NCI-H1048 (cell line): ENCODE measurements at regions not wholly inside any gene's neighbourhood (a gene's known extent, or its start where the extent isn't known, plus 50 kb on each side); places are given as distances from the start of the nearest gene placed in this dataset.
"Not testable (repeated sequence)": the region's sequence is repeated elsewhere in the genome, so short reads cannot be mapped to it uniquely, and the experiment has no call there.

Source experiments
- DNase-seq: peaks from one replicate; lab custom pipeline; 2025; lab: John Stamatoyannopoulos, UW

DNA sequence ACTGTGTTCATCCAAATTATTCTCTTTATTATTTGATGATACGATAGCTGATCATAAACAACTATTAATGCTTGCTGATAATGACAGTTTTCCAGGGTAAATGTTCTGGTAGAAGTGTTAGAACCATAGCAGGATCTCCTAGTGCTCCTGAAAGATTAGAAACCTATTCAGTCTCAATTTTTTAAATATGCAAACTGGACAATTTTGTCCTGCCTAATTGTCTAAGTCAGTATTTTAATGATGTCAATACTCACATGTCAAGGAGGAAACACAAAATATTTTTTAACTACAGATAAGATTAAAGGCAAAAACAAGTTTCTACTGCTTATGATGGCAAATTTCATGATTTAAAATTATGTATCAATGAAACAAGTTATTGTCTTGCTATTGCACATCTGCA, 233.9 kb downstream of the RFPL4B start:
- no peak for DNase-seq

DNA sequence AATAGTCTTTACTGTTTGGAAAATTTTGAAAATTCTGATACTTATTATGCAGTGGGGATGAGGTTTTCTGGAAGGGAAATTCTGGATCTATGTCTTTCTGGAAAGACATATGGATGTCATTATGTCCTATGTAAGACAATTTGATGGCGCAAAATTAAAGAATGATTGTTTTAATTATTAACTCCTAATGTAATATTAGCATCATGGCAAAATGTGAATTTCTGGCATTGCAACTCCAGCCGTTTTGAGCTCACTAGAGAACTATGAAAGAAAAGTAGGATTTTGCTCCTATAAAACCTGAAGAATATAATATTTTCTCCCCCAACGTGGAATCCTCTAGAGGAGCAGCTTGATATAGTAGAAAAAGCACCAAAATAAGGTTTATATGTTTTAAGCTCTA, 243.2 kb downstream of the RFPL4B start:
- DNase-seq, result no peak

DNA sequence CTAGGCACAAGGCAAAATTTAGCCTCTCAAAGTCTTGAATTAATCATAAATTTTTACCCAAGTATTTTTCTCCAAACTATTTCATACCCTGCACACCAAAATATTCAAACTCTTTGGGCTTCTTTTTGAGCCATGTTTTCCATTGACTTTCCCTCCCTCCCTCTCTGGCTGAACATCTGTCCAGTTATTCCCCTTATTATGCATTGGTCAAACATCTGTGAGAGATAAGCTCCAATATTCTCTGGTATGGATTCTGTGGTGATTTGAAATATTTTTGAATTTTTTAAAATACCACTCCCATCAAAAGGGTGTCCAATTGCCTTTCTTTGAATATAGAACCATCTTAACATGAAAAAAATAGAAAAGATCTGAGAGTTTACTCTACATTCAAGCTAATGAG, 244.2 kb downstream of the RFPL4B start:
- DNase-seq, result no peak

DNA sequence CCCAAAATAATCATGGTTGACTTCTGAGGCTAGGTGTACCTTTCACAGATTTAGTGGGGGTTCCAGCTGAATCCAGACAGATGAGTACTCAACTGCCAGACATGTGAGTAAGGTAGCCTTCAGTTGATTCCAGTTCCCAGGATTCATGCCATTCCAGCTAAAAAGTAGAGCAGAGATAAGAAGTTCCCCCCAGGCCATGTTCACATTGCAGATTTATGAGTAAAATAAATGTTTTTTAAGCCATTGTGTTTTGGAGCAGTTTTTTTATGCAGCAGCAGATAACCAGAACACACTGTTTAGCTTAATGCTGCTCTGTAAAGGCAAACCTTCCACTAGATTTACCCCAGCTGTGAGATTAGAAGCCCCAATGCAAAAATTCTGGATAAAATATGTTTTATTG, 245.0 kb downstream of the RFPL4B start:
- DNase-seq, result no peak

DNA sequence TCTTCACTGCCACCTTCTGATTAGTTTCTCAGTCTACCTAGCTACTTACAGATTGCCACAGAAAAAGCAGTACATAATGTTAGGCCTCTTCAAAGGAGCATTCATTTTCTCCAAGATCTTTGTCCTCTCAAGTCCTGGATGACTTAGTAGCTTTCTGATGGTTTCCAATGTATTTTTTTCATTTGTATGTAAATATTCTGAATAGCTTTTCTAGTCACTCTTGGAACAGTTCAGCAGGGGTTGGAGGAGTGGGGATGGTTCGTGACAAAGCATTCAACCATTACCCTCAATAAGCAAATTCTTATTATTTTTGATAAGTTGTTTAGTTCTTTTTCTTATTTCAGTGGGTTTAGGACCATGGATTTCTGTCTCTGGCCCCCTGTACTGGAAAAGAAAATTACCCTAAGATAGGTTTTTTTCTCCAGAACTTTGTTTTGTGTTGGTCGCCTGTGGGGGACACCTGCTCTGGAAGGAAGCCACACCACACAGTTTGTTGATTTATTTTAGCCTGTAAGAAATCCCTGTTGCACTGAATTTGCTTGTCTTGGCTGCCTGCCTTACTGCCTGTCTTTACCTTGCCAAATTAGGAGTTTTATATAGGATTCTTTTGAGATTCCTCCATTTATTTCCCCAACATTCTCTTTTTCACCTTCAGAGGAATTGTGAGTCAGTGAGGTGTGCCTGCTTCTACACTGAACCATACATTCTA, 247.9 kb downstream of the RFPL4B start:
- DNase-seq, result no peak

DNA sequence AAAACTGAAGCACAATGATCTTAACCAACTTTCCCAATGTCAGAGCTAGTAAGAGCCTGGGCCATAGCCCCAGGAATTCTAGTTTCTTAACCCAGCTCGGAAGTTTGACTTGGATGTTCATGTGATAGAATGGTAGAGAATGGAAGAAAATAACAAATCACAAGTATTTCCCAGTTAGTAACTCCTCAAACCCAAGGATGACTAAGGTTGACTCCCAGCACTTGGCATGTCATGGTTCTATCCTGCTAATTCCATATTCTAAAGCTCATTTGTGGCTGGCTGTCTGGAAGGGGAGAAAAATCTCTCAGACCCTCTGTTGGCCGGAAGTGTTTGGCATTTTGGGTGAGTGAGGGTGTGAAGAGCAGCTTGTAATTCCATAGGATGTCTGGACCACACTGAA, 248.7 kb downstream of the RFPL4B start:
- DNase-seq, result no peak

DNA sequence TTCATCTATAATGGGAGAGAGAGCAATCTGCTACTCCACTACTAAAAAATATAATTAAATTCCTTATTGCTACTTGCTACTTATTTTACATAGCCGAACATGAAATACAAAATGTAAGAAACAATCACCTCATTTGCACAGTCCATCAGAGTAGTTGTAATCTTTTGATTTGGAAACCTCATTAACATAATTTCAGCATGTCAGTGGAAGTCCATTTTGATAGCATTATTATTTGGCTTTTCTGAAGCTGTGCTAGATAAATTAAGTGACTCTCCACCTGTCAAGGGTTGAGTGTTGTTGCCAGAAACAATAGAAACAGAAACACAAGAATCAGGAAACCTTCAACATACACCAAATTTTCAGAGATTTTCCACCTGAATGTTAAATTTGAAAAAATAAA, 250.0 kb downstream of the RFPL4B start:
- DNase-seq, result no peak

DNA sequence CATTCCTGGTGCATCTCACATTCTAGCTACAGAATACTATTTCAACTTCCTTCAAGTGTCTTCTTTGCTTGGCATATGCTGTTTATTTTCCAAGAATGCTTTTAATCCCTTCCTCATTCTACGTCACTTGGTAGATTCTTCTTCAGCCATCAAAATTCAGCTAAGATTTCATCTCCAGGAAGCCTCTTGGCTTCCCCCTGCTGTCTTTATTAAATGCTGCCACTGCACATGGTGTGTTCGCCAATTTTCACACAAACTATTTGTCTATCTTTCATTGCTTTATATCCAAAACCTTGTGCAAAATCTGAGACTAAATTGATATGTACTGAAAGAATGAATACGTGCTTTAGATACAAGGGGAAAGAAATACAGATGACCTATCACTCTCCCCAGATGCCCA, 253.0 kb downstream of the RFPL4B start:
- DNase-seq, result no peak

DNA sequence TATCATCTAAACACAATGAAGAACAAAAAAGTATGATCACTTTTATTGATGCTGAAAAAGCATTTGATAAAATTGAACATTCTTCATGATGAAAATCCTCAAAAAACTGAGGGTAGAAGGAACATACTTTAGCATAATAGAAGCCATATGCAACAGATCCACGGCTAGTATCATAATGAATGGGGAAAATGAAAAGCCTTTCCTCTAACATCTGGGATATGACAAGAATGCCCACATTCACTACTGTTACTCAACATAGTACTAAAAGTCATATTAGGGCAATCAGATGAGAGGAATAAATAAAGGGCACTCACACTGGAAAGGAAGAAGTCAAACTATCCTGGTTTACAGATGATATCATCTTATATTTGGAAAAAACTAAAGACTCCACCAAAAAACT, 256.6 kb downstream of the RFPL4B start:
- no peak for DNase-seq

DNA sequence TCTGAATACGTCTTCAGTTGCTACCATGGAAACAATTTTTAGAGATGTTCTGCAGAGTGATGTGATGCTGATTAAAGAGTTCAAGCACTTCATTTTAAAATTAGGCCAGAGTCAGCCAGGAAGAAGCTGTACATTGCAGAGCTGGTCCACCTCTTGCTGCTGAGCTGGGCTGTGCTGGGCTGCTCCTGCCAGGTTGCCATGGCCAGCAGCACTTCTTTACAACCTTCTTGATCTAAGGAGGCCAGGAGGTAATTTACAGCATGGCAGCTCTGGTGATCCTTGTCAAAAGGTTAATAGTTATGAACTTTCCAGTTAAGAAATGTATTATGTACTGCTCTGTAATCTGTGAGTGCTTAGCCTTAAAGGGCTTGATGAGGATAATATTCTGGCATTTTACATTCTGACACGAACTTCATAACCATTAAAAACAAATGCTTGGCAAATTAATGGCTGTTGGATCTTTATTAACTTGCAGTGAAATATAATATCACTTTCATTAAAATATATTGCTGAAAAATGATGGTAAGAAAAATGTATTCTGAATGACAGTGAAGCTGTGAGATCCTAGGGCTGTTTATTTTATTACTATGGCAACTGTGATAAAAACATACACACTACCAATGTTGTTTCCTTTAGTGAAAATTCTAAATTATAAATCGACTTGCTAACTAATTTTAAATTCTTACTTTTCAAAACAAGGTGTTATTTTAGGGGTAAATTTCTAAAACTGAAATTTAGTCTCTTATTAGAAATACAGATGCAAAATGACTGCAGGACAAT, 259.7 kb downstream of the RFPL4B start:
- DNase-seq, result no peak

DNA sequence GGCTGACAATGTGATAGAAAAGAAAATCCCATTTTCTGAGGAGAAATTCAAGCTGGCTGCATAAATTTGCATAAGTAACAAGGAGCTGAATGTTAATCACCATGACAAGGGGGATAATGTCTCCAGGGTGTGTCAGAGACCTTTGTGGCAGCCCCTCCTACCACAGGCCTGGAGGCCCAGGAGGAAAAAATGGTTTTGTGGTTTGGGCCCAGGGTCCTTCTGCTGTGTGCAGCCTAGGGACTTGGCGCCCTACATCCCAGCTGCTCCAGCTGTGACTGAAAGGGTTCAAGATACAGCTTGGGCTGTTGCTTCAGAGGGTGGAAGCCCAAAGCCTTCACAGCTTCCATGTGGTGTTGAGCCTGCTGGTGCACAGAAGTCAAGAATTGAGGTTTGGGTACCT, 261.8 kb downstream of the RFPL4B start:
- DNase-seq, result not testable (repeated sequence)

DNA sequence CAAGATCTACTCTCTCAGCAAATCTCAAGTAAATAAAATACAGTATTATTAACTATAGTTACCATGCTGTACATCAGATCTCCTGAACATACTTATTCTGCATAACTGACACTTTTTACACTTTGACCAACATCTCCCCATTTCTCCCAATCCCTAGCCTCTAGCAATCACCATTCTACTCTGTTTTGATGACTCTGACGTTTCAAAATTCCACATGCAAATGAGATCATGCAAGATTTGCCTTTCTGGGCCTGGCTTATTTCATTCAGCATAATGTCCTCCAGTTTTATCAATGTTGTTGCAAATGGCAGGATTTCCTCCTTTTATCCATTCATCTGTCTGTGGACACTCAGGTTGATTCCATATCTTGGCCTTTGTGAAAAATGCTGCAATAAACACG, 266.3 kb downstream of the RFPL4B start:
- DNase-seq, result peak; percentile 20

DNA sequence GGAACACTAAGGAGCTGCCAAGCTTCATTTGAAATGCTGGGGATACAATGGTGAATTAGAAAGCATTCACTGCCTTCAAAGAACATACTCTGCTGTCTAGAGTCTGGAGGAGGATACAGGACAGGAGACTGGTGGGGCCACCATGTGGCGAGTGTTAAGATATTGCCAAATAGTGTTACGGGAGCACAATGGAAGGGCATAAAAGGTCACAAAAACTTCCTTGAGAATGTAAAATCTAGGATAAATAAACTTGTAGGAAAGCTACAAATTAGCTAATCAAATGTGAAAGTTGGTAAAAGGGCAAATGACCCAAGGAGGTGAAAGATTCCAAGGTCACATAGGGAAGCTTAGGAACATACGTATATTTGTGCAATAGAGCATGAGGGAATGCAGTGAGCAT, 271.7 kb downstream of the RFPL4B start:
- DNase-seq, result no peak

DNA sequence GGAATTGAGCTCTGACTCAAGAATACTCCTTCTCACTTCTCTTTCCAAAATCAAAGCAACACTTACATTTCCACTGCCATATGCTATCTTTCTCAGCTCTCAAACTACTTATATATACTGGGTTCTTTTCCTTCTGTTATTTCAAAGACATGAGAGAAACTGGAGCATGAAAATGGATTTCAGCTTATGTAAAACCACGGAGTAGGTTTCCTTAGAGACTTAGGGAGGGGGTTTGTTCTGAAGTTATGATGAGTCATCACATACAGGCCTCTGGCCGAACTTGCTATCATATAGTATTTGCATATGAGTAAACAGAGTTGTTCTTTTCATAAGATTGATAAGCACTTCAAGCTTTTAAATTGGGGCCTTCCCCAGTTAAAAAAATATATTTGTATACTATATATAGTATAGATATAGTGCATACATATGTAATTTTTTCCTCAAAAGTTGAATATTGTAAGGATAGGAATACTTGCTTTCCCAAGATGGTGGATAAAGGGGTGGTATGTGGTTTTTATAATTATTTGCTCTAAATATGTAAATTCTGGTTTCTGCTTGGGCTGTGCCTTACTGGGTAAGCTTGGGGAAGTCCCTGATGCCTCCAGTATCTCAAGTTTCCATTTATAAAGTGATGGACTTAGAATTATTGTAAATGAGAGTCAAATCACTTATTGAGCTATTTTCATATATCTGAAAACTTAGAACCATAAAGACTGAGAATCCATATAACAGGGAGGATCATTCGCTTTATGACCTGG, 273.9 kb downstream of the RFPL4B start:
- DNase-seq, result peak; percentile 47

DNA sequence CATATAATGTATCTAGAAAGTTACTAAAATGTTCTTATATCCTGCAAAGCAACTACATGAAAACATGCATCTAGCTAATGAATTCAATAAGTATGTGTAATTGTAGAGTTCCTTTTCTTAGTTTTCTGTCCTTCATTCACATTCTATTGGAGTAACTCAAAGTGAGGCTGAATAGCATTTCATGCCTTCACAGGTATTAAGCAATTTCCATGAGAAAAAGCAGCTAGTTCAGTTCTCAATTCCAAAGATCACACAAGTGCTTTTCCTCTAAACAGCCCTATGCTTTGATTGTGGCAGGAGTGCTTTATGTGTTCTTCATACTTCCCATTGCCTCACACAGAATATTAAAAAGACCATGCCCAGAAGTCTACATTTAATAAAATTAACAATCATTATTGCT, 274.9 kb downstream of the RFPL4B start:
- no peak for DNase-seq

DNA sequence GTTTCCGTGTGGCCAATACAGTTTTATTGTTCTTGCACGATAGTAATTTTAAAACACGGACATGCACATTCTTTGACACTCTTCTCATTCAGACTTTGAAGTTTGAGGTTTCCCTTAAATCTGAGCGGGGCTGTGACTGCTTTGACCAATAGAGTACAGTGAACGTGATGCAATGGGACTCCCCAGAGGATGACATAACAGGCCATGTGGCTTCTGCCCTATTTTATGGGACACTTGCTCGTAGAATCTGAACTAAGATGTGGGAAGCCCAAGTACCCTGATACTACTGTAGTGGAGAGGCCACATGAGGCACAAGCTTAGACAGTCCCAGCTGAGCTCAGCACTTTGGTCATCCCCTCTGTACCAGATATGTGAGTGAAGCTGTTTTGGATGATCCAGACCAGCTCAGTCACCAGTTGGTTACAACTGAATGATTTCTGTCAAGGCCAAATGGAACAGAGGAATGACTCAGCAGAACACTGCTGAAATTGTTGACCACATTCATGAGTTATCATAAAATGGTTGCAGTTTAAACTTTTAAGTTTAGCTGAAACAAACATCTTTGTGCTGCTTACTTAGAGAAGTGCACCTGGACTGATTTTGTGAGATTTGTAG, 279.4 kb downstream of the RFPL4B start:
- no peak for DNase-seq

DNA sequence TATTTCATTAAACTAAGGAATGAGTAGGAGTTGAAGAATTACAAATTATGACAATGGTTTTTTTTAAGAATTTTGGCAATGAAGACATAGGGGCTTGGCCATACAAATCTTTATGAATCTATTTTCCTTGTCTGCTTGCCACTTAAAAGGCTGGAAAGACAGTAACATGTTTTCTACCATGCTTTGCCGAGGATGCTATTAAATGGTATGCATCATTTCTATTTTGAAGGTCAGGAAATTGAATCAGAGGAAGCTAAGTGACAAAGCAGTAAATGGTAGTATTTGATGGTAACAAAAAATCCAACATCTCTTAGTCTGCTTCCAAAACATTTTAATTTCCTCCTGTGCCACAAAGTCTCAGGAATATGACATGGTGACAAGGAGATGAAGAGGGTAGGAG, 287.2 kb downstream of the RFPL4B start:
- DNase-seq, result no peak

DNA sequence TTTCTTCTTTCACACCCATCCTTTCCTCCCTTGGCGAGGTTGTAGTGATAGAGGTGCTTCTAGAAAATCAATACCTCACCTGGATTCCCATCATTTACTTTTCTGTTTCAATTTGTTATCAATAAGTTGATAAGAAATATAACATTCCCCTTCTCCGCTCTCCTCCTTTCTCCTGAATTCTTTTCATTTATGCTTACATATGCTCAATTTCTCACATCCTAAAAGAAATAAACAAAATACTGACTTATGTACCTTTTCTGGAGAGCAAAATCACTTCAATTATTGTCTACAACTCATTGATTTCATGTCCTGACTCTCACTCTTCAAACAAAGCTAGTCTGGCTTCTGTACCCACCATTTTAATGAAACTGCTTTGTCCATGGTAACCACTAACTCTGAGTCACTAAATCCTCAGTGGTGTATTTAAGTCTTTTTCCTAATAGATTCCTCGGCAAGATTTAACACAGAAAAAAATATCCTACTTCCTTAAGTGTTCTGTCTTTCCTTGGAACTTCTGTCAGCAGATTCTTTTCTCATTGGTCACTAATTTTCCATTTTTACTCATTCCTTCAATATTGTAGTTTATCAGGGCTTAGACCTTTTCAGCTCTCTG, 289.6 kb downstream of the RFPL4B start:
- no peak for DNase-seq

DNA sequence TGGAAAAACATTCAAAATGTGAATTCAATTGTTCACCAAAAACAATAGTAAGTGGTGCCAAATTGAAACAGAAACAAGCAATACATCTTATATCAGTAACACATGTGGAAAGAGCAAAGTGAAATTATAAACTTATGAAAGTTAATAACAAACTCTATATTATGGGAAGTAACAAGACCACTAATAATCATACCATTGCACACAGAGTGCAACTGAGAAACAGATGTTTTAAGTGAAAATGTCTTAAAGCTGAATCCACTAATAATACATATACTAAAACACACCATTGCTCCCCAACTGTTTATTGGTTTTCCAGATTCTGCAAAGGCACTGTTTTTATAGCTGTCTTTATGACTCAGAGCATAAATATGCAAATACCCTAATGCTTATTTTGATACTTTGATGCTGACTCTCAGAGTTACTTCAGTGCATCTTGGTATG, 292.3 kb downstream of the RFPL4B start:
- DNase-seq, result no peak

DNA sequence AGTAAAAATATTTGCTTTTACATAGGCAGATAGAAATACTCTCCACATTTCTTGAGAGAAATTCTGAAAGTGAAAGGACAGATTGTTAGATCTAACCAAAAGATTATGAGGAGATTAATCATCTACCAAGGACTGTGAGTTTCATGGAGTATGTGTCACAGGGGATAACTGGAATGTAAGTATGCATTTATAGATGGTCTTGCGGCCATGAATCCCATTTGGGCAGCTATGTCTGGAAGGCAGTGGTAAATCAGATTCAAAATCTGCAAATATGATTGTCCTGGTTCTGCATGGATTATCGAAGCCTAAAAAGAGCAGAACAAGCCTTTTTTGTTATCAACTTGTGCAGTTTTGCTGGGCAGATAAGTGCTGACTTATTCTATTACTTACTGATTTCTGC, 293.8 kb downstream of the RFPL4B start:
- DNase-seq, result no peak

DNA sequence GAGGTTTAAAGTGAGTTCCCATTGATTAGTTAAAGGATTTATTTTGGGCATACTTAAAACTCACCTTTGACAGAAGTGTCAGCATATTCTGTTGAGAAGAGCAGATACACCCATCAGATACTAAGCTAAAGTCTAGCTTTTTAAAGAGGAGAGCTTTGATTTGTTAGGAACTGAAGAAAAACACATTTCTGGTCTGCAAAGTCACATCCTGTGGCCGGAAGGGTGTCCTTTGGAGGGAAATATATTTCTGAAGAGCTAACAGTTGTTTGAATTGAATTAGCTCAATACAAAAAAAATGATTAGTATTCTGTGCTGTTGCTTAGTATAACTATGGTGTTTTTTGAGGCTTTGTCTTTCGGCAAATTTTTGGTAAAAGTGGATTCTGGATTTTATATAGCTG, 302.7 kb downstream of the RFPL4B start:
- no peak for DNase-seq

DNA sequence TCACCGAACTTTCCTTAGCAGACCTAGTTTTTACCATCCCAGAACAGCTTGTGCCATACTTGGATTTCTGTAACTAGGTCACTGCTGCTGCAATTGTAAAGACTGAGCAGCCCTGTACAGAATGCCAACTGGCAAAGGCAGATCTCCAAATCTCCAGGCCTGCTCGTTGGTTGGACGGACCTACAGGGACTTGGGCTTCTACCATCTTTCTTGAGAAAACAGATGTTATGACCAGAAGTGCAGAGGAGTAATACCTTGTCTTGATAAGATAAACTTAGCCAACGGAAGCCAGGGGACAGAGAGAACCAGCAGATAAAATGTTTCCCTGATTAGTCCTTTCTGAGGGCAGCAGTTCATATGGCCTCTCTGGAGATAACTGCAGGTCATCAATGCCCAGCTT, 304.1 kb downstream of the RFPL4B start:
- no peak for DNase-seq
